OCI-LY7 (cell line): ENCODE measurements at regions not wholly inside any gene's neighbourhood (a gene's known extent, or its start where the extent isn't known, plus 50 kb on each side); places are given as distances from the start of the nearest gene placed in this dataset.

Experiments used
- BruUV-seq: library from RNA; stranded (reverse); fragments of 400-500 nt; replicated peaks from 2 replicates; lab custom pipeline; 2021; lab: Mats Ljungman, UMichigan
- CTCF ChIA-PET: fragments of 300-600 bp; sonication (Branson Sonifier 250); formaldehyde crosslinking; loops from one replicate; lab custom pipeline; 2022; ENCODE audit warnings: antibody characterized with exemption; ENCODE audit not compliant: unreplicated experiment; lab: Charles Lee
- POLR2A ChIA-PET: fragments of 300-600 bp; sonication (Branson Sonifier 250); formaldehyde crosslinking; loops from one replicate; lab custom pipeline; 2022; ENCODE audit warnings: antibody characterized with exemption; lab: Charles Lee
- DNase-seq: peaks from one replicate; pipeline ENCODE4 v3.0.0-alpha.2; 2015; ENCODE audit warnings: low spot score
- H2AFZ ChIP-seq: fragments of 200-600 bp; sonication (generic), shearing (Covaris generic); 2 replicates; pipeline ENCODE4 v1.6.1; 2014; ENCODE audit warnings: mild to moderate bottlenecking, antibody characterized with exemption, low read length, moderate library complexity
- H3K27ac ChIP-seq: fragments of 200-600 bp; sonication (generic); 2 replicates; pipeline ENCODE4 v1.5.1; 2014; ENCODE audit warnings: mixed run types, low read depth, mild to moderate bottlenecking, moderate library complexity, low read length, inconsistent platforms; ENCODE audit not compliant: poor library complexity, severe bottlenecking
- H3K36me3 ChIP-seq: fragments of 200-600 bp; sonication (generic); 2 replicates; pipeline ENCODE4 v1.6.1; 2014; ENCODE audit warnings: mild to moderate bottlenecking, antibody characterized with exemption, low read length, moderate library complexity, mixed read lengths; ENCODE audit not compliant: insufficient read depth
- H3K4me1 ChIP-seq: fragments of 200-600 bp; sonication (generic); 2 replicates; pipeline ENCODE4 v1.5.1; 2014; ENCODE audit warnings: mild to moderate bottlenecking, low read length; ENCODE audit not compliant: insufficient read depth, poor library complexity, severe bottlenecking
- H3K4me2 ChIP-seq: fragments of 200-600 bp; sonication (generic); 2 replicates; pipeline ENCODE4 v1.6.1; 2014; ENCODE audit warnings: mild to moderate bottlenecking, low read length
- H3K4me3 ChIP-seq: fragments of 200-600 bp; sonication (generic); 2 replicates; pipeline ENCODE4 v1.5.1; 2014; ENCODE audit warnings: mild to moderate bottlenecking, low read depth, low read length; ENCODE audit not compliant: poor library complexity, severe bottlenecking
- H3K79me2 ChIP-seq: fragments of 200-600 bp; sonication (generic); 2 replicates; pipeline ENCODE4 v1.6.1; 2016; ENCODE audit warnings: low read depth, mild to moderate bottlenecking, low read length, moderate library complexity, mixed read lengths; ENCODE audit not compliant: insufficient read depth
- H3K9me2 ChIP-seq: fragments of 200-600 bp; sonication (generic); 2 replicates; pipeline ENCODE4 v1.6.1; 2016; ENCODE audit warnings: mild to moderate bottlenecking, low read length, mixed read lengths; ENCODE audit not compliant: insufficient read depth
- H3K9me3 ChIP-seq: fragments of 200-600 bp; sonication (generic); 2 replicates; pipeline ENCODE4 v1.6.1; 2014; ENCODE audit warnings: mild to moderate bottlenecking, mixed run types, low read length, mixed read lengths
- H4K20me1 ChIP-seq: fragments of 200-600 bp; sonication (generic); 2 replicates; pipeline ENCODE4 v1.6.1; 2014; ENCODE audit warnings: mild to moderate bottlenecking, antibody characterized with exemption, low read length, moderate library complexity, mixed read lengths; ENCODE audit not compliant: insufficient read depth
- CTCF ChIP-seq: fragments of 200-600 bp; sonication (generic); conservative IDR thresholded peaks from 2 replicates; pipeline ENCODE4 v1.5.1; 2014; ENCODE audit warnings: mild to moderate bottlenecking, antibody characterized with exemption, low read length, moderate library complexity, mixed read lengths
- EZH2phosphoT487 ChIP-seq: fragments of 200-600 bp; sonication (generic); IDR thresholded peaks from 2 replicates; pipeline ENCODE4 v1.6.1; 2018; ENCODE audit warnings: low read depth, borderline replicate concordance, mild to moderate bottlenecking, mixed run types, antibody characterized with exemption, low read length, moderate library complexity, mixed read lengths
- intact Hi-C: fragments of 100-400 bp; cut with micrococcal nuclease; formaldehyde crosslinking; loops from one replicate; pipeline ENCODE4 v1.10.0; 2022; ENCODE audit not compliant: unreplicated experiment

- H2AFZ ChIP-seq, result no peak overlapping the region
- H3K9me3 ChIP-seq, result no peaks in the 10 kb centered on the region
- no peaks in the 10 kb centered on the region for H4K20me1 ChIP-seq
- DNase-seq, result no peak
- no peak overlapping the region for H3K4me2 ChIP-seq
- ChIA-PET CTCF (no interaction called here), POLR2A (interaction anchor here (0.6 kb wide), 1 partner anchor 49 kb away, joined by 3 read pairs; no protein-coding TSS in a partner anchor)
- intact Hi-C loops, result no loop called here
- H3K4me3 ChIP-seq, result no peak overlapping the region
- H3K27ac ChIP-seq, result no peak overlapping the region
- no peaks in the 10 kb centered on the region for H3K9me2 ChIP-seq
- TF ChIP-seq EZH2phosphoT487, result no peak
- TF ChIP-seq CTCF, result no peak
- H3K4me1 ChIP-seq, result no peaks in the 10 kb centered on the region
- H3K36me3 ChIP-seq, result no peaks in the 10 kb centered on the region
- BruUV-seq, result no TSS peak
- H3K79me2 ChIP-seq, result no peaks in the 10 kb centered on the region
Measured at GRCh38 chr13:64420181-64420580, 2810.0 kb downstream of the PCDH9 start.

- intact Hi-C loops, result no loop called here
- Histone ChIP-seq H3K4me1 (no peaks in the 10 kb centered on the region), H3K9me3 (no peaks in the 10 kb centered on the region), H3K79me2 (no peaks in the 10 kb centered on the region), H3K4me3 (no peak overlapping the region), H3K27ac (no peak overlapping the region), H4K20me1 (no peaks in the 10 kb centered on the region), H3K36me3 (no peaks in the 10 kb centered on the region), H3K9me2 (no peaks in the 10 kb centered on the region), H3K4me2 (no peak overlapping the region), H2AFZ (no peak overlapping the region)
- ChIA-PET POLR2A (interaction anchor here (0.6 kb wide), 1 partner anchor 465 kb away, joined by 3 read pairs; no protein-coding TSS in a partner anchor), CTCF (no interaction called here)
- BruUV-seq, result no TSS peak
- TF ChIP-seq CTCF, result no peak
- TF ChIP-seq EZH2phosphoT487, result no peak
- DNase-seq, result no peak
Measured at GRCh38 chr13:64417581-64417980, 2812.6 kb downstream of the PCDH9 start.

- CTCF ChIA-PET, result no interaction called here
- intact Hi-C loops, result no loop called here
- BruUV-seq, result no TSS peak
- no peaks in the 10 kb centered on the region for H3K9me2 ChIP-seq
- H3K79me2 ChIP-seq, result no peaks in the 10 kb centered on the region
- no peaks in the 10 kb centered on the region for H3K4me1 ChIP-seq
- no peaks in the 10 kb centered on the region for H3K36me3 ChIP-seq
- DNase-seq, result no peak
- H4K20me1 ChIP-seq, result no peaks in the 10 kb centered on the region
- H2AFZ ChIP-seq, result no peak overlapping the region
- POLR2A ChIA-PET, result no interaction called here
- no peak overlapping the region for H3K4me2 ChIP-seq
- TF ChIP-seq CTCF (no peak), EZH2phosphoT487 (no peak)
- H3K9me3 ChIP-seq, result no peaks in the 10 kb centered on the region
- no peak overlapping the region for H3K4me3 ChIP-seq
- H3K27ac ChIP-seq, result no peak overlapping the region
Measured at GRCh38 chr13:64414381-64414780, 2815.8 kb downstream of the PCDH9 start.
